Stimulated activated CD8-positive, alpha-beta memory T cell treated with anti-CD3 and anti-CD28 coated beads, Interleukin-7, amount 100 ng/mL, for 1 hour (primary cell): ENCODE measurements at regions not wholly inside any gene's neighbourhood (a gene's known extent, or its start where the extent isn't known, plus 50 kb on each side); places are given as distances from the start of the nearest gene placed in this dataset.

ENCODE experiments used
- DNase-seq, 2 donors: peaks; one replicate each; pipeline ENCODE4 v3.0.0-alpha.2; 2020; ENCODE audit warnings: low read depth in 2 of 2

DNA sequence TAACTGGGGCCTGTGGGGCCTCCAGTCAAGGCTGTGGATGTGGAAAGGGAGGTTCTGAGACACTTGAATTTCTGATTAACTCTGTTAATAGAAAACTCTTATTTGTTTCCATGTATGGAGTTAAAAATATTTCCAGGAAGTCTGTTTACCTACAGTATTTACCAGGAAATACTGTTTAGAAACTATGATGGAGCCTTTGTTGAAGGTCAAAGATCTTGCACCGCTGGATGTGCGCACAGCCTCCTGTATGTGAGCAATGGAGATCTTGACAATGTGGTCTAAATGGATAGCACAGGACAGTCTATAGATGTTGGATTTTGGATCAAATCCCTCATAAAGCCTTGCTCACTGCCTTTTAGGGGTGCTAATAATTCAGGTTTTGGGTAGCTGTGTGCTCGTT lies 268.4 kb downstream of the DLEU7 start:
- DNase-seq: no peak

DNA sequence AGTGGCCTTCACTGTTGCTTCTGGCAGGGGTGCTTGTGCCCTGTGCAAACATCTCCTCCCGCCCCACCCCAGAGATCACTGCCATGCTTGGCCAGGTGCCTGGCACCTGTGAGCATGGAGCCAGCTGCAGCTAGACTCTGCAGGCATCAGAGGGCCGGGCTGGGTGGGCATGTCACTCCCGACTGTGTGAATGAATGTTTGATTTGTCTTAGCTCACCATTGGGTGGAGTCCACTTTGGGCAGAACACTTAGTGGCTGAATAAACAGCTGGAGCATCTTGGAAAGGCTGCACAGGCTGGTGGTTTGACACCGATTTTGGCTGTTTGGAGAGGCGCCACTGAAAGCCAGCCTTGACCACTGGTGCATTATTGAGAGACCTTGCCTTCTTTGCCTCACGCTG lies 267.3 kb downstream of the DLEU7 start:
- no peak for DNase-seq

DNA sequence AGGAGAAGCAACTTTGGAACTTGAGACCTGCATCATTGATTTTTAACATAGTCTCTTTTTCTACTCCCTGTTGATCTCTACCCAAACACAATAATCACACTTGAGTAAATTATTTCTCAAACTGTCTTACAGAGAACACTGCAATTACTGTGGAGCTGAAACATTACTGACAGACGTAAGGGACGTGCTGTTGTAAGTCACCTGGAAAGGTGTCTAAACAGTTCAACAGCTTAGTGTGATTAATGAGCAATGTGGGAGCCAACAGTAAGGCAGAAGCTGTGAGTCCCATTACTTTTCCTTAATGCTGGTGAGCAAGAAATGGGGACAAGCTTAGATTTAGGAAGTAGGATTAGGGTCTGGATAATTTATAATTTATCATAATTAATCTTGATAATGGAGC lies 265.7 kb downstream of the DLEU7 start:
- DNase-seq: no peak

DNA sequence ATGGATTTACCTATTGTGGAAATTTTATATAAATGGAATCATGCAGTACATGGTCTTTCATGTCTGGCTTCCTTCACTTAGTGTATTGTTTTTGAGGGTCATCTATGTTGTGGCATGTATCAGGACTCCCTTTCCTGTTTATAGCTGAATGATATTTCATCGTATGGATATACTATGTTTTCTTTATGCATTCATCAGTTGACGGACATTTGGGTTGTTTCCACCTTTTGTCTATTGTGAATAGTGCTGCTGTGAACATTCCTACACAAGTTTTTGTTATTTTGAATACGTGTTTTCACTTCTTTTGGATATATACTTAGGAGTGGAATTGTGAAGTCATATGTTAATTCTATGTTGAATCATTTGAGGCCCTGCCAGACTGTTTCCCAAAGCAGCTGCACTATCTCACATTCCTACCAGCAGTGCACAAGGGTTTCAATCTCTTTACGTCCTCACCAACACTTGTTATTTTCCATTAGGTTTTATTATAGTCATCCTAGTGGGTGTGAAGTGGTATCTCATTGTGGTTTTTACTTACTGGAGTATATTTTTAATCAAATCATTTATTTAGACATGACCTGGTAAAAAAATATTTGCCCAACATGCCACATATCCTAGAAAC lies 262.7 kb downstream of the DLEU7 start:
- no peak for DNase-seq

DNA sequence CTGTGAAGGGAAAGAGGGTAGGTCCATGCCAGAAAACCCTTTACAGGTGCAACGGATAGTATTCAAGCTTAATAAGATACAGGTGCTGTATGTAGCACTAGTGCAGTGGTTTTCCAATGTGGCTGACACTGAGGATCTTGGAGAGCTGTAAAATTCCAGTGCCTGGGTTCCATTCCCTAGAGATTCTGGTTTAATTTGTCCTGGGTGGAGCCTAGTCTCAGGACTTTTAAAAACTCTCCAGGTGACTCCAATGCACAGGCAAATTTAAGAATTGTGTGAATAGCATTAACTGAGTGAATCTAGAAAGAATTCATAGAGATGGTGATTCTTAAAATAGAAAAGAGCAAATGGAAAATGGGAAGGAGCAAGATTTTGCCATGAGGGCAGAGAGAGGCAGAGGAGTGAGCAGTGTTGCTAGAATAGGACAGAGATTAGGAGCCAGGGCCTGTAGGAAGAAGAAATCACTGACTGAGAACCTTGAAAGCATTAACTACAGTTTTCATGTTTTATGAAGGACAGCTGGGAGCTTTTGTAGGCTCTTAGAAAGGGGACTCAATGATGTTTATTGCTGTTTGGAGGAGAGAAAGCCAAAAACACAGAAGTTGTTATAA lies 261.8 kb downstream of the DLEU7 start:
- DNase-seq: no peak

DNA sequence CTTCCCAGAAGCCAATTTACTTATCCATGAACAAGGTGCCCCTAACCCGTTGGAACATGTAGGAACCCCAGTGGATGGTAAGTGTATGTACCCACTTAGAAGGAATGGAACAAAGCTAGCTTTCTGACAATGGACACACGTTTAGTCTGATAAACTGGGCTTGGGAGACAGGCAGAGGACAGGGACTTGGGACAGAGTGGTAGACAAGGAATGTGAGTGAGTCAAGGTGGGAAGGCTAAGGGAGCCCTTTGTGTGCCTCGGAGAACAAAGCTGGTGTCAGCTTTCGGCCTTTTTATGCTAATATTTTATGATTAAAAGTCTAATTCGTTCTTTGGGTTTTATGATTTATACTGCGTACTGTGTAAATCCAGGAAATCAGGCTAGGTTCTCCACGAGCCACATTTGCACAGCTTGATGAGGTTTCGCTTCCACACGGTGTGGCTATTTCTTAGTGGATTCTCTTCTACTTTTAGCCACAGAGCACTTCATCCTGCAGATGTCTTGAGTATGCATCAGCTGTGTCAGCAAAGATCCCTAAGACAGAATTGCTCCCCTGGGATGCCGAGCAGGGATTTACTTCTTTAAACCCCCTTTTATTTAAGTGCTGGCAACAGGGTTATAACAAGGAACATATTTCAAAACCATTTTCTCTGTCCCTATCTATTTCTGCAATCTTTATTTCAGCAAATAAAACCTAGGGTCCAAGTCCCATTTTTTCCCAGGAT lies 258.5 kb downstream of the DLEU7 start:
- no peak for DNase-seq

DNA sequence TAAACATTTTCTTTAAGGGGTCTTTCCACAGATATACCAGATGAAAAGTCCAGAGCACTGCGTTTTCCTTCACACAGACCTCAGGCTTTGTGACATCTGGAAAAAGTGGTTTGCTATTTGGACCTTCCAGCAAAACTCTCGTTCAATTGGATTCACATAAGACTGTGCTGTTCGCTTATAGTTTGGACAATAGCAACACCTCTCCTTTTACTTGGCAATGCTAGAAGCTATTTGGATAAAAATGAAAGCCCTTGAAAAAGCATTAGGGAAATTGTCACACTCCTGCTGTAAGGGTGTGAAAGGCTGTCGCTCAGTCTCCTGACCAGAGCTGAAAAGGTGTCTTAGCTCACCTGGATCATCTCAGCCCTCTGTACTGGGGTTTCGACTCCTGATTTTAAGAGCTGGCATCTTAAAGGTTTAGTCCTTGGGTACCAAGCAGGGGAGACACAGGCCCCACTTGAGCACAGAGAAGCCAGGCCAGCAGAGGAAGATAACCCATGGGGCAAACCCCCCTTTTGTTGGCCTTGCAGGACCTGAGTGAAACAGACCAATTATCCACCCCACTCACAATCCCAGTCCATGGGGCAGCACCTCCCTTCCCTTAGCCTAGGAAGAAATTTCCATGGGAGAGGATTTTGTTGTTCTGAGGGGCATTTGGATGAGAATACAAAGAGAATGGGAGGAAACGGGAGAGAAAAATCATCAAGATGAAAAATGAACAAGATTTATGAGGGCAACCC lies 257.6 kb downstream of the DLEU7 start:
- DNase-seq: no peak

DNA sequence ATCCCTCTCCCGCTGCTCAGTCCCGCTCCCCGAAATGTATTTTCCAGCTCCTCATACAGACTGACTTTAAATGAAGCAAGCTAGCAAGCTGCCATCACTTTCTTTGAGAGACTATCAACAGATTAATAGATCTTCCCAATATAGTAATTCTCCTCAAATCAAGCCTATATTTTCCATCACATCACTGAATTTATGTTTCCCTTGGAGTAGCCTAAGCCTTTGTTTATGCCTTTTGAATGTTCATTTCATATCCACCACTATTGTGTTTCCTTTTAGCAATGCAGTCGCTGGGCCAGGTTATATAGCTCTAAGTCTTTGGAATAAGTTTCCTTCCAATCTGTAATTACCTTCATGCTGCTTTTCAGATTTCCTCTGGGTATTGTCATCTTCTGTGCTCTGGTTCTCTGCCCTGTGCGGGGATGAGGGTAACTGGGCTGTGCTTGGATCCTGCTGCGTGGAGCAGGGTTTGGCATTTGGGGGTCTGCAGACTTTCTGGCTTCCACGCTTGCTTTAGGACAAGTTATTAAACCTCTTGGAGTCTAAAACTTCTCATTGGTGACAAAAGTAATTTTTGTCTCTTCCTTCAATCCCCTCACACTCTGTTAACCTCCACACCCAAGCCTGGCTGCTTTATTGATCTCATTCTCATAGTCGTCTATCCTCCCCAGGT lies 256.9 kb downstream of the DLEU7 start:
- no peak for DNase-seq

DNA sequence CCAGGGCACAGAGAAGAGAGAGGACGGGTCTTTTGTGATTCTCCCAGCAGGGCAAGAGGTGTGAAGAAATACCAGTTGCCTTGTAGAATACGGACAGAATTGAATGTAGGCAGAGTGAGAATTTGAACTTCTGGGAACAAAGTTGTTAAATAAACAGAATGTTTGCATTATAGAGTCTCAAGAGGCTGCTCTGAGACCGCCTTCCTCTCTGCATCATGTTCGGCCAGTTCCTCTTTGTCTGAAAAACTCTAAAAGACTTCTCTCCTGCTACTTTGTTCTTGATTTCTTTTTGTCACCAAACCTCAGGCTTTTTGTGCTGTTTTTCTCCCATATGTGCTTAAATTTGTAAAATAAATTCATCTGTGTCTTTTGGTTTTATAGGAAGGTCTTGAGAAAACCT lies 256.4 kb downstream of the DLEU7 start:
- no peak for DNase-seq

DNA sequence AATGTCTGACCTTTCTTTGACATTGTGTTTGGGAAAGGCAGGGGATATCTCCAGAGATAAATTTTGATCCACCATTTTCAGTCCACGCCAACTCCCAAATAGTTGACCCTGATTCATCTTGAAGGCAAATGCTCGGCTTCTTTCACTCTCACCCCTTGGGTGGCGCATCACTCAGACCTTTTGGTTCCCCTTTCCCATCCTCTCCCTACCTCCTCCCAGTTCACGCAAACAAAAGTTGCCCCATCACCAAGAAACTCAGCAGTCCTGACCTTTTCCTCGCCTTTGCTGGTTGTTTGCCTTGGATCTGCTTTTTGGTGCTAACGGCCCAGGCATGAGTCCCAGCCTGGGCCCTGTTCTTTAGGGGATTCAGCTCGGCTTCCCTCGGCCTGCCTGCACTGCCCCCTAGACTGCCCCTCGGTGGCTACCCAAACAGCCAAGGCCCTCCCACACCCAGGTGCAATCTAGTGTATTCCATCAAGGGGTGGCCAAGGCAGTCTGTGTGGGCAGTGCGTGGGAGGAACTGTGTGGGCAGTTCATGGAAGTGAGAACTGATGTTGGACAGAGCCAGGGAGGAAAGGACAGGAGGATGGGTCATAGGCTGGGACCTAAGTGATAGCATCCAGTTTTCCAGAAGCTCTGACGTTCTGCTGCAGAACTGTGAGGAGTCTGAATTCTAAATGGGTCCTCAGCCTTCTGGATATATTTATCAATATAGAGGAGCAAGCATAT lies 255.7 kb downstream of the DLEU7 start:
- DNase-seq: no peak

DNA sequence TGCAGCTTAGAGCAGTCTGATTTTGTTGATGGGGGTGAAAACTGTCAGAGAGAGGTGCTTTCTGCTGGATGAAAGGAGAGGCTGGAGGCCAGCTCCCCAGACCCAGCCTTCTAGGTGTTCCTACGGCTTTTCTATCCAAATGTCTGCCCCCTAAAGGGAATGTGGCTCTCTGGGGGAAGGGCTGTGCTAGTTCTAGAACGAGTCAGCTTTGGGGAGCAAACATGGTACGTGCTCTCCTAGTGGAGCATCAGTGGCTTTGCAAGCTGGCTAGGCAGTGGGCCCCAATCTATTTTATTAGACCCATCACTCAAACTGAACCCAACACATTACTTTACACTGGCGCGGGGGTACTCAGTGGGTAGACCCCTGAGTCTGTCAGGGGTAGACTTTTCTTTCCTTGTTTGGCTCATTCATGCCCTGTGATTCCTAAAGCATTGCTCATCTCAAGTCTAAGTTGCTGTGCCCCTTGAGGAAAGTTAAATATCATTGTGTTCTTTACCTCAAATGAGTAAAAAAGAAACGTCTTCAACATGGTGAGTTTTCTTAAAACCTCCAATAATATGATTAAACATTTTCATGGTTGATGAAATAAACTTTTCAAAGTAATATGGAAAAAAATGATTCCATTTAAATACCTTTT lies 254.9 kb downstream of the DLEU7 start:
- no peak for DNase-seq

DNA sequence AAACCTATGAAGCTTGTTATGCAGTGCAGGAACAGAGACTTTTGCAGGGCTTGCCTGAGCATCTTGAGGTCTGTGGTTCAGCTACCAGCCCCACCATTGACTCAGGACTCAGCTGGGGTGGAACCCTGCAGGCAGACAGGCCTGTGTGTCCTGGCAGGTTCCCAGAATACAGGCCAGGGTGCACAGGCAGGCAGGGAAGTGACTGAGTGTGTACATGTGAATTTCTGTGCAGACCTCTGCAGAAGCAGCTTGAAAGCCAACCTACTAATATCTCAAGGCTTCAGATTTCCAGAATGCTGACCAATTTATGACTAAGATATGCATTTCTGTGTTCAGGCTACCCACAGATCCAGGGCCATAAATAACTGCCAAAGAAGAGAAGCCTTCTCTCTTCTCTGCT lies 254.4 kb downstream of the DLEU7 start:
- DNase-seq: no peak

DNA sequence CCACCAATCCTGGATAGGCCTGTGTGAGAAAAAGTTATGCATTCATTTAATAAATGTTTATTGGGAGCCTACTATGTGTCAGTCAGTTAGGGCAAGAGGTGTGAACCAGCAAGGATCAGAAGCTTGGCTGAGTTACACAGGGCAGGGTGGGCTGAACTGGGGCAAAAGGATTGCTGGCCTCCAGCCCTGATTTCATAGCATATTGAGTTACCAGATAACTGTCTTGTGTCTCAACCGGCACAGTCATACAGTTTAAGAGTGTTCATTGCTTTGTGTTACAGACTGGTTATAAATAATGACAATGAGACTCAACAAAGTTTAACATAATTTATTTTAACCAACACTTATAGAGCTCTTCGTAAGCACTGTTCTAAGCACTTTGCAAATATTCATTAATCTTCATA lies 253.8 kb downstream of the DLEU7 start:
- DNase-seq: no peak

DNA sequence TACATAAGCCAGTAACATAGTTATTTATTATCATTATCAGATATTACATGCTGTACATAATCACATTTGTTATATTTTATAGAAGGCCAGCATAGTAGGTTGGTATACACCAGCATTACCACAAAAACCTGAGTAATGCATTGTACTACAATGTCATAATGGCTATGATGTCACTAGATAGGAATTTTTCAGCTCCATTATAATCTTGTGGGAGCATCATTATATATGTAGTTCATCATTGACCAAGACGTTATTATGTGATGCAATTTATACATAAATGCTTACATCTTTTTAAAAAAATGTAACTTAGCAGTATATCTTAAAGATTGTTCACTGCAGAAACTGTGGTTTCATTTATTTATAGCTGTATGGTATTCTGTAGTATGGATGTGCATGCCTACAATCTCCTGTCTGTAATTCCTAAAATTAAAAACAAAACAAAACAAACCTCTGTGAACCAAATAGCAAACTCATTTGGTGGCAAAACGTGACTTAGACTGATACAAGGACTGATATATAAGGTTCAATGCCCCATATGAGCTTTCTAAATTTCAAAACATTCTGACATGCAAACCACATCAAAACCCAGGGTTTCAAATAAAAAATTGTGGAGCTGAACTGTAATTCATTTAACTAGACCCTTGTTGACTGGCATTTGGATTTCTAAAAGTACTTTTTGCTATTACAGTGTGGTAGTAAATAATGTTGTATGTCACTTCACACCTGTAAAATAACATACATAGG lies 250.9 kb downstream of the DLEU7 start:
- DNase-seq: no peak

DNA sequence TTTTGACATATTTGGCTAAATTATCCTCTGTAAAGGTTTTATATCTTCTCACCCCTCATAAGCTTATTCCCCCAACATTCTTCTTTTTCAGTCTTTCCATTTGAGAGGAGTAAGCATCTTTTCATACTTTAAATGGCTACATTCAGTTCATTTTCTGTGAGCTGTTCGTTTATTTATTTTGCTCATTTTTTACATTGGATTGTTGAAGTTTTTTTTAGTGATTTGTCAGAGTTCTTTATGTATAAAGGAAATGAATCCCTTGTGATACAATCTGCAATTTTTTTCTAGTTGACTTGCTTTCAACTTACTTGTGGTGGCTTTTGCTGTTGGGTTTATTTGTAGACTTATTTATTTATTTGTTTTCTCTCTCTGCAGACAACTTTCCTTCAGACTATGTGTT lies 250.3 kb downstream of the DLEU7 start:
- no peak for DNase-seq

DNA sequence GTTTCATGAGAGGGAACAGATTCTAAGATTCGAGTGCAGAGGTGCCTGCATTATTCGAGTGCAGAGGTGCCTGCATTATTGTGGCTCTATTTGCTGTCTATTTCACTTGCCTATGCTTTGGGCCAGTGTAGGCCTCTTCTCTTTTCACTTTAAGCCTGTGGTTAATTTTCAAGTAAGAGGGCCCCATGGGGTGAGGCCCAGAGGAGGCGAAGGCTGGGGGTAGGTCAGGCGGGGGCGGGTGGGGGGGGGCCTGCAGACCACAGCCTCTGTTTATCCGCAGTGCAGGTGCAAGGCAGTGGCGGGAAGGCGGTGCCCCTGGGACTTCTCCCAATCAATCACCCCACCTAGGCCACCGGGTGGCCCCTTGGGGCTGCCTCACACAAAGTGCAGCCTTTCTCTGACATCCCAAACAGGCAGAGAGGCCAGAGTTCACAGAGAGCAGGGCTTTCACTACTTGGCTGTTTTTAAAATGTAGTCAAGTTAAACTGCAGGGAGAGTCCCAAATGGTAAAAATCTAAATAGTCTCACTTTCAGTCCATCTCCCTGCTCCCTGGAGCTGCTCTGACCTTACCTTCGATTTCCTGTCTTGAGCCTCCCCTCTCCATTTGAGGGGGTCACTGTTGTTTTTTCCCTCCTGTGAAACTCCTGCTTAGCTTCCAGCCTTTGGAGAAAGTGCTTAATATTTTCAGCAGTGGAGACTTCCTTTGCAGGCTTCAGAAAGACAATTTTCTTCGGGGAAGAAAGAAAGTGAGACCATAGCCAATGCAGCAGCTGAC lies 249.0 kb downstream of the DLEU7 start:
- no peak for DNase-seq

DNA sequence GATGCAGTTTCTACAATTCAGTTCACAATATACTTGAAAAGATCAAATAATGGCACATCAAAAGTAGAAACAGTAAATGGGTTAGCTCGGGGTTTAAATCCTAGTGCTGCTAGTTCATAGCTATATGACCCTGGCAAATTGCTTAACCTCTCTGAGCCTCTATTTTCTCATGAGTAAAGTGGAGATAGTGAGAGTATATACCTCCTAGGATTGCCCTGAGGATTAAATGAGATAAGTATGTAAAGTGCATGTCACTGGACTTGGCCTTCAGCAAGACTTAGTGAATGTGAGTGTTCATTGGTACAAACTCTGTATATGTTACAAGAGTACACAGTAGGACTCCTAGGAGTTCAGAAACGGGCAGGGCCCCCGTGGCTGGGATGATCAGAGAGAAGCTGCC lies 248.3 kb downstream of the DLEU7 start:
- no peak for DNase-seq

DNA sequence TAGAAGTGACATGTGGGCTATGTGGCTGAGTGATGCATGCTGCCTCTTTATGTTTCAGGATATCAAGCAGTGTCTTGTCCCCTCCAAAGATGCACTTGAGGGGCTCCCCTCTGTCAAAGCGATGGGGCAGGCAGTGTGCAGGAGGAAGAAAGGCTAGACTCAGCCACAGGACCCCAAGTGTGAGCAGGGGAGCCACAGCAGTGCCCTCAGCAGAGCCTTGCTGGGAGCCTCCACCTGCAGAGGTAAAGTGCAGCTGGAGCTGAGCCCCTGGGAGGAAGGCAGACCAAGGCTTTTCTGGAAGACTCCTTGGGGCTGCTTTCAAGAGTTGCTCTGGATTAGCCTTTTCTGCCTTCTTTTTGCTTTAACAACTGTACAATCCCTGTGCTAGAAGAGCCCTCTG lies 247.3 kb downstream of the DLEU7 start:
- DNase-seq: no peak

DNA sequence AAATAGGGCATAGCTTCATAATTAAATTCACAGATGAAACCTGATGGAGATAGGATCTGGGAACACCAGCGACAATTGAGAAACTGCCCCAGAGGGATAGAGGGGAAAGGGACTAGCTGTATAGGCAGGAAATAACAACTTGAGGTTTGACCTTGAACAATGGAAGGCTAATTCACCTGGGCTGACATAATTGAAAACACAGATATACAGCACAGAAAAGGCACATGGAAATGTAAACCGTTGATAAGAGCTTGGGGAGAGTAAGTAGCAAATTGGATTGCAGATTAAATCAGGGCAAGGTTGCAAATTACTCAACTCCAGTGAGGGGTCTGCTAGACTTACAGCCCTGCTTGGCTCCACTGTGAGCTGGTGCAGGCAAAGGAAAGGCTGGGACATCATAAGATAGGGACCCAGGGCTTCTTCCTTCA lies 246.7 kb downstream of the DLEU7 start:
- DNase-seq: no peak
